SK-N-SH (cell line): ENCODE measurements at regions not wholly inside any gene's neighbourhood (a gene's known extent, or its start where the extent isn't known, plus 50 kb on each side); places are given as distances from the start of the nearest gene placed in this dataset.
"Not testable (repeated sequence)": the region's sequence is repeated elsewhere in the genome, so short reads cannot be mapped to it uniquely, and the experiment has no call there.

Source experiments
- CTCF ChIA-PET: fragments of 300-600, 350-600 bp; formaldehyde crosslinking; extraction: SDS; loops from one replicate; lab custom pipeline; 2021; lab: Yijun Ruan, JAX
- POLR2A ChIA-PET: fragments of 350-600 bp; sonication (Branson Sonifier 250); formaldehyde crosslinking; extraction: SDS; loops from one replicate; lab custom pipeline; 2020; ENCODE audit warnings: antibody characterized with exemption, inconsistent platforms; lab: Yijun Ruan, JAX
- DNase-seq: peaks from one replicate; pipeline ENCODE4 v3.0.0; 2012
- H2AFZ ChIP-seq: fragments of 200-600 bp; sonication (generic); 2 replicates; pipeline ENCODE4 v1.8.1; 2016; ENCODE audit warnings: antibody characterized with exemption, mild to moderate bottlenecking, low read depth
- H3F3A ChIP-seq: fragments of 200-600 bp; sonication (generic); replicated peaks from 2 replicates; pipeline ENCODE3; 2016; ENCODE audit warnings: antibody characterized with exemption, mild to moderate bottlenecking; ENCODE audit not compliant: insufficient read depth
- H3K27ac ChIP-seq, 2 experiments: fragments of 200-500 bp in 1 of 2; fragments of 200-600 bp in 1 of 2; sonication (Bioruptor generic) in 1 of 2; sonication (generic), shearing (Covaris generic) in 1 of 2; 2 replicates each; pipeline versions ENCODE4 v1.5.1 to v1.6.1; 2014 to 2016; ENCODE audit warnings: low read depth in 2 of 2, inconsistent platforms in 1 of 2, low read length in 1 of 2, mild to moderate bottlenecking in 1 of 2, mixed read lengths in 1 of 2
- H3K27me3 ChIP-seq: fragments of 200-600 bp; sonication (generic), shearing (Covaris generic); 2 replicates; pipeline ENCODE4 v1.6.1; 2016; ENCODE audit warnings: mixed run types; ENCODE audit not compliant: insufficient read depth
- H3K36me3 ChIP-seq, 2 experiments: fragments of 200-500 bp in 1 of 2; fragments of 200-600 bp in 1 of 2; sonication (Bioruptor generic) in 1 of 2; sonication (generic) in 1 of 2; replicated peaks in 1 of 2; 2 replicates each; pipeline versions ENCODE3 to v1.5.1; 2014 to 2016; ENCODE audit warnings: low read length in 1 of 2, mild to moderate bottlenecking in 1 of 2; ENCODE audit not compliant: insufficient read depth in 2 of 2, control insufficient read depth in 1 of 2
- H3K4me1 ChIP-seq, 2 experiments: fragments of 200-500 bp in 1 of 2; fragments of 200-600 bp in 1 of 2; sonication (Bioruptor generic) in 1 of 2; sonication (generic), shearing (Covaris generic) in 1 of 2; 2 replicates each; pipeline versions ENCODE4 v1.5.1 to v1.6.1; 2014 to 2016; ENCODE audit warnings: low read depth in 1 of 2, low read length in 1 of 2, mixed run types in 1 of 2; ENCODE audit not compliant: insufficient read depth in 2 of 2, control insufficient read depth in 1 of 2
- H3K4me2 ChIP-seq: fragments of 200-600 bp; sonication (generic), shearing (Covaris generic); 2 replicates; pipeline ENCODE4 v1.6.1; 2017; ENCODE audit warnings: mixed run types
- H3K4me3 ChIP-seq, 2 experiments: fragments of 200-500 bp in 1 of 2; fragments of 200-600 bp in 1 of 2; sonication (Bioruptor generic) in 1 of 2; sonication (generic), shearing (Covaris generic) in 1 of 2; 2 replicates each; pipeline versions ENCODE4 v1.5.1 to v1.8.1; 2014 to 2016; ENCODE audit warnings: low read depth in 2 of 2, inconsistent platforms in 1 of 2, low read length in 1 of 2, mild to moderate bottlenecking in 1 of 2, mixed read lengths in 1 of 2, moderate library complexity in 1 of 2
- H3K79me2 ChIP-seq: fragments of 200-600 bp; sonication (generic); 2 replicates; pipeline ENCODE4 v1.8.1; 2017; ENCODE audit warnings: mild to moderate bottlenecking; ENCODE audit not compliant: insufficient read depth
- H3K9ac ChIP-seq: fragments of 200-600 bp; sonication (generic); 2 replicates; pipeline ENCODE4 v1.6.1; 2017; ENCODE audit warnings: mixed run types
- H3K9me2 ChIP-seq: fragments of 200-600 bp; sonication (generic); 2 replicates; pipeline ENCODE4 v1.6.1; 2017; ENCODE audit warnings: mixed run types
- H3K9me3 ChIP-seq: fragments of 200-600 bp; sonication (generic); 2 replicates; pipeline ENCODE4 v1.6.1; 2017; ENCODE audit warnings: mixed run types, mild to moderate bottlenecking, moderate library complexity
- H4K20me1 ChIP-seq: fragments of 200-600 bp; sonication (generic); 2 replicates; pipeline ENCODE4 v1.6.1; 2017; ENCODE audit warnings: mild to moderate bottlenecking, mixed run types; ENCODE audit not compliant: insufficient read depth
- ELF1 ChIP-seq: IDR thresholded peaks from 2 replicates; pipeline ENCODE4 v1.4.0; 2012
- FOXJ3 ChIP-seq: sonication (generic); formaldehyde crosslinking; IDR thresholded peaks from 2 replicates; pipeline ENCODE4 v1.5.1; 2020; ENCODE audit warnings: mild to moderate bottlenecking, missing genetic modification reagents
- FOXM1 ChIP-seq: IDR thresholded peaks from 2 replicates; pipeline ENCODE4 v1.4.0; 2012; ENCODE audit warnings: low read depth, mild to moderate bottlenecking
- GABPA ChIP-seq: IDR thresholded peaks from 2 replicates; pipeline ENCODE4 v1.4.0; 2012; ENCODE audit warnings: low read depth, mild to moderate bottlenecking
- GATA2 ChIP-seq: sonication (generic); formaldehyde crosslinking; IDR thresholded peaks from 2 replicates; pipeline ENCODE4 v1.5.0; 2020; ENCODE audit warnings: mild to moderate bottlenecking, missing genetic modification reagents
- MEF2A ChIP-seq: IDR thresholded peaks from 2 replicates; pipeline ENCODE4 v1.4.0; 2012; ENCODE audit warnings: low read depth, borderline replicate concordance
- MXI1 ChIP-seq: IDR thresholded peaks from 2 replicates; pipeline ENCODE4 v1.6.1; 2012; ENCODE audit warnings: mild to moderate bottlenecking, low read depth, low read length, improper control_type of control experiment
- NFIC ChIP-seq: IDR thresholded peaks from 2 replicates; pipeline ENCODE4 v1.4.0; 2012; ENCODE audit warnings: borderline replicate concordance
- NRF1 ChIP-seq: IDR thresholded peaks from 2 replicates; pipeline ENCODE4 v1.6.1; 2012; ENCODE audit warnings: low read depth, mild to moderate bottlenecking, low read length
- RCOR1 ChIP-seq: fragments of 150-350 bp; IDR thresholded peaks from 2 replicates; pipeline ENCODE4 v1.6.1; 2017; ENCODE audit warnings: antibody characterized with exemption, low read length
- RXRA ChIP-seq: IDR thresholded peaks from 2 replicates; pipeline ENCODE4 v1.4.0; 2012; ENCODE audit warnings: low read depth, mild to moderate bottlenecking, borderline replicate concordance
- SMC3 ChIP-seq: IDR thresholded peaks from 2 replicates; pipeline ENCODE4 v1.6.1; 2012; ENCODE audit warnings: low read depth, low read length, improper control_type of control experiment
- TAF1 ChIP-seq: IDR thresholded peaks from 2 replicates; pipeline ENCODE4 v1.6.1; 2012; ENCODE audit warnings: low read depth, mild to moderate bottlenecking, low read length, moderate library complexity, borderline replicate concordance
- TEAD4 ChIP-seq: IDR thresholded peaks from 2 replicates; pipeline ENCODE4 v1.4.0; 2012; ENCODE audit warnings: mild to moderate bottlenecking, borderline replicate concordance; ENCODE audit not compliant: insufficient read depth
- YY1 ChIP-seq: IDR thresholded peaks from 2 replicates; pipeline ENCODE4 v1.4.0; 2012; ENCODE audit warnings: low read depth, mild to moderate bottlenecking
- WGBS: methylation state at CpG from one replicate; pipeline ENCODE4 v1.1.6; 2017; ENCODE audit warnings: low lambda C conversion rate; 5-methylcytosine and 5-hydroxymethylcytosine counted together
- TF ChIP-seq, protein P1 (sequence below): IDR thresholded peaks from 2 replicates; pipeline ENCODE4 v1.4.0; 2012; ENCODE audit warnings: low read depth, borderline replicate concordance

- H4K20me1 ChIP-seq: no peaks in the 10 kb centered on the region
- no peak overlapping the region for H3K4me2 ChIP-seq
- no peak overlapping the region for H3K4me3 ChIP-seq
- no peaks in the 10 kb centered on the region for H3K9me3 ChIP-seq
- H3F3A ChIP-seq: no peaks in the 10 kb centered on the region
- ChIA-PET CTCF (no interaction called here), POLR2A (no interaction called here)
- no peak overlapping the region for H2AFZ ChIP-seq
- no peak overlapping the region for H3K27ac ChIP-seq
- H3K27me3 ChIP-seq: no peaks in the 10 kb centered on the region
- WGBS: 26% methylated on average over 1 of the region's 1 CpG
- no peaks in the 10 kb centered on the region for H3K36me3 ChIP-seq
- H3K9me2 ChIP-seq: no peaks in the 10 kb centered on the region
- DNase-seq: no peak
- no peaks in the 10 kb centered on the region for H3K79me2 ChIP-seq
- no peak overlapping the region for H3K9ac ChIP-seq
- no peaks in the 10 kb centered on the region for H3K4me1 ChIP-seq
- TF ChIP-seq GABPA (no peak), FOXM1 (no peak), RCOR1 (no peak), ELF1 (no peak), NRF1 (no peak)
- TF ChIP-seq, protein P1, sequence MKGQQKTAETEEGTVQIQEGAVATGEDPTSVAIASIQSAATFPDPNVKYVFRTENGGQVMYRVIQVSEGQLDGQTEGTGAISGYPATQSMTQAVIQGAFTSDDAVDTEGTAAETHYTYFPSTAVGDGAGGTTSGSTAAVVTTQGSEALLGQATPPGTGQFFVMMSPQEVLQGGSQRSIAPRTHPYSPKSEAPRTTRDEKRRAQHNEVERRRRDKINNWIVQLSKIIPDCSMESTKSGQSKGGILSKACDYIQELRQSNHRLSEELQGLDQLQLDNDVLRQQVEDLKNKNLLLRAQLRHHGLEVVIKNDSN: no peak
Observed at GRCh38 chr12:67103521-67103920, 165.6 kb upstream of the CAND1 start.

DNA sequence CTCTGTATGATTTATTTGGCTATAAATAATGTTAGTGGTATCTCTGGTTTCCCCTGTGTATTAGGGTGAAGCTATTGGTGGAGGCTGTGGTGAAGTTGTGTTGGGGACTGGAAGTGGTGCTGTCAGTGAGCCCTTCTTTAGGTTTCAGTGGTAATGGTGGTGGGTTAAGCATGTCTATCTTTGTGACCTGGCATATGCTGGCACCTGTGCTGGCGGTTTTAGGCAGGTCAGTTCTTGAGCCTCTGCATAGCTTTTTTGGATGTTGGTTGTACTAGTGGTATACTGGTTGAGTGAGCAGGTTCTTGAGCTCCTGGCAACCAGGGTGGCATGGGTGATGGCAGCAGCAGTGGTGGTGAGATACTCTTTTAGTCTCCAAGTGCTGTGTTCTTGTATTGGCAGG is 161.9 kb upstream of the CAND1 start:
- WGBS: 0% methylated on average over 1 of the region's 1 CpG
- no peaks in the 10 kb centered on the region for H3K27me3 ChIP-seq
- no peaks in the 10 kb centered on the region for H3K79me2 ChIP-seq
- H3K9me2 ChIP-seq: no peaks in the 10 kb centered on the region
- H3K9me3 ChIP-seq: no peaks in the 10 kb centered on the region
- CTCF ChIA-PET: interaction anchor here (0.6 to 1.6 kb wide), 2 partner anchors 9 to 97 kb away, joined by 3 read pairs; no protein-coding TSS in a partner anchor
- no peak for DNase-seq
- H3F3A ChIP-seq: no peaks in the 10 kb centered on the region
- no peaks in the 10 kb centered on the region for H3K36me3 ChIP-seq
- POLR2A ChIA-PET: no interaction called here
- no peak overlapping the region for H3K27ac ChIP-seq
- H3K4me2 ChIP-seq: no peak overlapping the region
- TF ChIP-seq ELF1 (no peak), MEF2A (no peak), YY1 (no peak), TEAD4 (no peak), FOXJ3 (CRISPR knock-in tag) (no peak), NFIC (no peak)
- H3K4me3 ChIP-seq: no peak overlapping the region
- no peaks in the 10 kb centered on the region for H3K4me1 ChIP-seq
- H3K9ac ChIP-seq: no peak overlapping the region
- H4K20me1 ChIP-seq: no peaks in the 10 kb centered on the region
- no peak overlapping the region for H2AFZ ChIP-seq

DNA sequence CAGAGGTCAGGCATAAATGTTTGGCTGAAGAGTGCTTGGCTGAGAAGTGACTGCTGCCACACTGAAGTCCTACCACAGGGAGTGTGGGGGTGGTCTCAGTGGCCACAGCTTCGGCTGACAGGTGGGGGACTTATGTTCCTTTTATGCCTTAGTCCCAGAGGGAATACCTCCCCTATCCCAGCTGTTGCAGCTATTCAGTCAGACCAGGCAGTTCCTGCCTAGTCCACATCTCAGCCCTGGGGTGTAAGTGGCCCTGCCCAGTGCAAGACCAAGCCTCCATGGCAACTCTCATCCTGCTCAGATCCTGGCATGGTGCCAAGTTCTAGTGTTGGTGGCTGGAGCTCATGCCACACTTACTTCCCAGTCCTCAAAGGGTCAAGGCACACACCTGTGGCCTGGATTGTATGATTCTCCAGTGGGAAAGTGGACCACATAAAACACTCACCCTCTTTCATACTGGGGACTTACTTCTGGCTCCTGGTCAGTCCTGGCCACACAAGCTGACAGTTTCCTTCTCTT is 161.3 kb upstream of the CAND1 start:
- TF ChIP-seq SMC3: no peak
- no peak for TF ChIP-seq GATA2 (CRISPR knock-in tag)
- TF ChIP-seq, protein P1: no peak
- no peak for TF ChIP-seq MXI1
- no peak for TF ChIP-seq MEF2A
- TF ChIP-seq TAF1: no peak
- TF ChIP-seq RXRA: no peak
- Histone ChIP-seq H3K36me3 (no peaks in the 10 kb centered on the region), H3F3A (no peaks in the 10 kb centered on the region), H3K4me1 (no peaks in the 10 kb centered on the region), H4K20me1 (no peaks in the 10 kb centered on the region), H3K9me3 (no peaks in the 10 kb centered on the region), H3K27ac (no peak overlapping the region), H3K79me2 (no peaks in the 10 kb centered on the region), H3K9me2 (no peaks in the 10 kb centered on the region), H3K27me3 (no peaks in the 10 kb centered on the region), H3K4me3 (no peak overlapping the region), H2AFZ (no peak overlapping the region), H3K9ac (no peak overlapping the region), H3K4me2 (no peak overlapping the region)
- ChIA-PET POLR2A (no interaction called here), CTCF (interaction anchor here (1.6 kb wide), 1 partner anchor 10 kb away, joined by 3 read pairs; no protein-coding TSS in a partner anchor)
- no peak for DNase-seq
- WGBS: 0% methylated on average over 1 of the region's 1 CpG

DNA sequence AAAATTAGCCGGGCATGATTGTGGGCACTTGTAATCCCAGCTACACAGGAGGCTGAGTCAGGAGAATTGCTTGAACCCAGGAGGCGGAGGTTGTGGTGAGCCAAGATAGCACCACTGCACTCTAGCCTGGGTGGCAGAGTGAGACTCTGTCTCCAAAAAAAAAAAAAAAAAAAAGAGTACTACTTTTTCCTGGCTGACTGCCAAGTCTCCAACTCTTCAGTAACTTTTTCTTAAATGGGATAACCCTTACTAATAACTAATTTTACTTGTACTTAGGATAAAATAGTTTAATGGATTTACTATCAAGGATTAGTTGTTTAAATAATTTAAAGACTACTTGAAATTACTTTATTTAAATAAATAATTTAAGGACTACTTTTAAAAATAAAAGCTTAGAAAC is 158.8 kb upstream of the CAND1 start:
- H3K4me2 ChIP-seq, H3K27ac ChIP-seq, H3K4me3 ChIP-seq, CTCF ChIA-PET, H3K9me3 ChIP-seq, DNase-seq, H3K27me3 ChIP-seq, H3K4me1 ChIP-seq, H3K9me2 ChIP-seq, H3K9ac ChIP-seq, POLR2A ChIA-PET, H4K20me1 ChIP-seq, H3F3A ChIP-seq, H3K79me2 ChIP-seq, H3K36me3 ChIP-seq, H2AFZ ChIP-seq: not testable (repeated sequence)
- 65% methylated on average over 2 of the region's 2 CpGs for WGBS
